Hepatic stellate cell (primary cell): ENCODE measurements at regions not wholly inside any gene's neighbourhood (a gene's known extent, or its start where the extent isn't known, plus 50 kb on each side); places are given as distances from the start of the nearest gene placed in this dataset.

Source experiments
- DNase-seq: peaks from one replicate; pipeline ENCODE4 v3.0.0; 2011; ENCODE audit warnings: low spot score

DNA sequence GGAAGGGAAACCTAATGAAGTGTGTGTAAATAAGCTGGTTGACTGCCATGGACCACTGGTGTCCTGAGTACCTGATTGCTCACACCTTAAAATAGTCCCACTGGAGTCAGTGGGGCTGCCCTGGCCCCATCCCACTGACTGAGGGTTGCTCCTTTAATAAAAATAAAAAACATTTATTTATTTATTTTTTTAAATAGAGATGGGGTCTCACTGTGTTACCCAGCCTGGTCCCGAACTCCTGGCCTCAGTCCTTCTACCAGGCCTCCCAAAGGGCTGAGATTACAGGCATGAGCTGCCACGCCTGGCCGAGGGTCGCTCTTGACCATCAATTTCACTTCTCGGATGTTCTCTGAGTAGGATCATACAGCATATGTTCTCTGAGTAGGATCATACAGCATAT, 394.2 kb upstream of the IRX2 start:
- no peak for DNase-seq

- DNase-seq: no peak
Observed at GRCh38 chr5:3143382-3143781, 391.9 kb upstream of the IRX2 start.

- DNase-seq: no peak
Observed at GRCh38 chr5:3142261-3143027, 391.0 kb upstream of the IRX2 start.

GRCh38 chr5:3140117-3140516, 388.6 kb upstream of the IRX2 start:
- no peak for DNase-seq

- no peak for DNase-seq
Observed at GRCh38 chr5:3139499-3139931, 388.0 kb upstream of the IRX2 start.

- DNase-seq: no peak
Observed at GRCh38 chr5:3131161-3131560, 379.7 kb upstream of the IRX2 start.

- no peak for DNase-seq
Observed at GRCh38 chr5:3129252-3129651, 377.8 kb upstream of the IRX2 start.

DNA sequence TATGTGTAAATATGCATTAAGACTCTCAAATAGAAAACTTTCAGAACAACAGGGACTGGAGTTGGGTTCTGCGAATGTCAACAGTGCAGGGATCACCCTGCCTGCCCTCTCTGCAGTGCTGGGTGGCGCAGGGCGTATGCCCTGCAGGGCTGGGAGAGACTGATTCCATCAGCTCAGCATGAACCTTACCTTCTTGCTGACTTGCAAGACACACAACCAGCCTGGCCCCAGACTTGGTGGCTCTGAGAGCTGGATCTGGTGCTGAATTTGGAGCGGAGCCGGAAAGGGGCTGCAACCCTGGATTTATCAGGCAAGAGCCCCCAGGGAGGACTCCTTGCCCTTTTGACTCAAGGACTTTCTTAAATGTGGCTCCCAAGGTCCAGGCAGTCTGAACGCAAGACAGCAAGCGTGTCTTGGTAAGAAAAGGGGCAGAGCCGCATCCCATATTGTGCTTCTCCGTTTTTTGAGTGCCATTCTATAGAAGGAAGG, 376.0 kb upstream of the IRX2 start:
- DNase-seq: no peak

DNA sequence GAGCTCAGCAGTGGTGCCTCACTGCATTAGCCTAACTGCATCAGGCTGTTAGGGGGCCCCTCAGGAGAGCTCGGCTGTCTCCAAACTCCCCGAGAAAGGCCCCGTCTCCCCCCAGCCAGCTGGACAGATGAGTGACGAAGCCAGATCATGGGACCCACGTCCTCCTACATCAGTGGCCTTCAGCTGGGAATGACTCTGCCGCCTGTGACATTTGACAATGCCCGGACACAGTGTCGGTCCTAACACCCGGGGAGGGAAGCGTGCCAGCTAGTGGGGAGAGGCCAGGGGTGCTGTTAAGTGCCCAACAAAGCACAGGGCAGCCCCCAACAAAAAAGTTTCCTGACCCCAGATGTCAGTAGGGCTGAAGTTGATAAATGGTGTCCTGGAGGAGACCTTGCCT, 375.2 kb upstream of the IRX2 start:
- no peak for DNase-seq

DNA sequence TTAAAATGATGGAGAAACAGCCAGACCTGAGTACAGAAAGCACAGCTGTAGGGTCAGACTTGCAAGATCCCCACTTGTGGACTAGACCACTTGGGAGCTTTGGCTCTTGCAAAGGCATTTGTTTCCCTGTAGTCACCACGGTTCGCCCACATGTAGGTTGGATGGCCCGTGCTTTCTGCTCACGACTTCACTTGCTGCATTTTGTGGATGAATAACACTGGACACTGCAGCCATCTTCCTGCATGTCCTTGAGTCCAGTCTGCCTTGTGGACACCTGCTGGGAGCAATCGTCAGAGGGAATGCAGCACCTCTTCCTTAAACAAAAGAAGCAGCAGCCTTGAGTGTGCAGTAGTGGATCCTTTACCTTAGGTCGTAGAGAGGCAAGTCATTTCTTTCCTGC, 372.9 kb upstream of the IRX2 start:
- no peak for DNase-seq

DNA sequence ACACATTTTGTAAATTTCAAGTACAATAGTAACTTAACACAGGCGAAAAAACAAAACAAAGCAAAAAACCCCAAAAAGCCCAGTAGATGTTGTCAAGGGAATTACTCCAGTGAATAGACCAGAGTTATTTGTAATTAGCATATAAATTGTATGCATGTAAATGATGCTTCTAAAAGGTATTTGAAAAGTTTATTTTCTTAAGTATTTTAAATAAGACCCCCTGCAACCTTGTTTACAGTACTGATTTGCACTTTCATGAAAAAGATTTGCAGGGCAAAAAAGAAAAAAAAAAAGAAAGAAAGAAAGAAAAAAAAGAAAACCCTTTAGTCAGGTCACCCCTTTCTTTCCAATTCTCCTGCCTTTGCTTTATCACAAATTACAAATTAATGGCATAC, 372.3 kb upstream of the IRX2 start:
- no peak for DNase-seq

DNA sequence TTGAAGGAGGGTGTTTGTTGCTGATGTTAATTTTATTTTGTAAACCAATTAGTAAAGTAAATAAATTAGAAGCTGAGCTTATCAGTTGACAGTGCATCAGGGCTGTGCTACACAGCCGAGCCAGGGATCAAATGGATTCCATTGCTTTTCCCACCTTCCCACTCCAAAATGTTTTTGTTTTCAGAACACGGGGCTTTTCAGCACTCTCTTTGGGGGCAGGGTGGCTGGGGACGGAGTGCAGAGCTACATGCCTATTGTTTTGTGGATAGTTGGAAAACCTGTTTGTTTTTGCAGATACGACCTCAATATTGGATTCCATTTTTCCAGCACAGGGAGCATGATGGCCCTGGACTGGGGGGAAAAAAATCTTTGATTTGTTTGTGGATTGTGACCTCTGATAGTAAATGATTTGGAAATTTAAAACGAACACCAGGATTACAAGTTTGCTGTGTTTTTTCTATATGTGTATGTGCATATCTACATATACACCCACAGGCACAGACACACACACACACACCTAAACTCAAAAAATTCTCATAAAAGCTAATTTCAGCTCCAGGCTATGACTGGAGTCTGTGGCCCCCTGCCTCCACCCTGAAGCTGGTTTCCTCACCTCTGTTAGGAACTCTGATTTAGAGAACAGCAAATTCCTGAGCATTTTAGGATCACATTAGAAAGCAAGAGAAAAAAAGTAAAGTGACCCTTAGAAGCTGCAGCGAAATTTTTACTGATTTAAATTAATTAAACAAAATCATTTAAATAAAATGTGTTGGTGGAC, 371.7 kb upstream of the IRX2 start:
- DNase-seq: no peak

- DNase-seq: no peak
Observed at GRCh38 chr5:3122216-3122615, 370.7 kb upstream of the IRX2 start.

DNA sequence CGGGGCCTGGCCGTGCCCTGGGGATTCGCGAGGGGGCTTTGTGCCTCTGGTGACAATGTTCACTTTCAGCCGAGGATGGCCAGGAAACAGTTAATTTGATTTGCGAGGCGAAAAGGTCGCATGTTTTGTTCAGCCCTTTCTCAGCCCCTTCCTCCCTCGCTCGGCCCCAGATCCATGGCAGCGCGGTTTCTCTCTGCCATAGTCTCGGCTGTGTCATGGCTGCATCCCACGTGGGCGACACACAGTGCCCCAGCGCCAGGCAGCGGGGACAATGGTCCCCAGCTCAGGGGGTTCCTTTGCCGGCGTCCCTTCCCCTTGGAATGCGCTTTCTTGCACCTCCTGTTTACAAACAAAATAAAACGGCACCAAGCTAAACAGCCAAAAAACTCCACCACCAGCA, 370.3 kb upstream of the IRX2 start:
- no peak for DNase-seq

GRCh38 chr5:3120028-3120427, 368.6 kb upstream of the IRX2 start:
- no peak for DNase-seq

DNA sequence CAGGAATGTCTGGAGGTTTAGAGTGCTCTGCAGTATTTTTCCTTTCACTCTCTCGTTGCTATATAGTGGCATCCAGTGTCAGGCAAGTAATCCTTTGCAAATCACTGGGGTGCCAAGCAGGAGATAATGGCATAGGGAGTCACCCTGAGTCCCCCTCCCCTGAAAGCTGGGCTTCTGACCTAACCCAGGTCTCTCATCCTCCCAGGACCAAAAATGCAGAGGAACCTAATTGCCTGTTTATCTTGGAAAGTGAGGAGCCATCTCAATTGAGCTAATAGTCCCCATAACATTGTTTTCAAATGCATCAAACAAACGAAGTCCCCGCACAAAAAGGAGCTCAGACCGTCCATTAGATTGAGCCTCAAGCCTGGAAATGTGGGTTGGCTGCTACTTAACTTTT, 368.0 kb upstream of the IRX2 start:
- DNase-seq: no peak

DNA sequence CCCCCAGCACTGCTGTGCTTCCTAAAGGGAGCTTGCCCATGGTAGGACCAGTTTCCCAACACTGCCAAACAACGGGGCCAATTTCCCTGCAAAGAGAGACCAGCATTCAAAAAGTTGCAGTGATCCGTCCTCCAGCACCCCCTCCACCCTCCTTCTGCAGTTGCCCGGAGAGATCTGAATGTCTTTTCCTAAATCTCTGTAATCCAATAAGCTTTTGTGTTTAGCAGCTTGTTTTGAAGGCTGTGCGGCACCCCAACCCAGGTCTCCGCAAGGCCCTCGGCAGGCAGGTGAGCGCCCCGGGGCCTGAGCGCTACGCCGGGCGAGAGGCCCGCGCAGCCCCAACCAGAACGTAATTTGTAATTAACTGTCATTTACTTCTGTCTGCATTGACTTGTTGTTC, 366.9 kb upstream of the IRX2 start:
- DNase-seq: no peak

- DNase-seq: no peak
Observed at GRCh38 chr5:3116366-3116765, 364.9 kb upstream of the IRX2 start.

- no peak for DNase-seq
Observed at GRCh38 chr5:3114467-3114866, 363.0 kb upstream of the IRX2 start.

DNA sequence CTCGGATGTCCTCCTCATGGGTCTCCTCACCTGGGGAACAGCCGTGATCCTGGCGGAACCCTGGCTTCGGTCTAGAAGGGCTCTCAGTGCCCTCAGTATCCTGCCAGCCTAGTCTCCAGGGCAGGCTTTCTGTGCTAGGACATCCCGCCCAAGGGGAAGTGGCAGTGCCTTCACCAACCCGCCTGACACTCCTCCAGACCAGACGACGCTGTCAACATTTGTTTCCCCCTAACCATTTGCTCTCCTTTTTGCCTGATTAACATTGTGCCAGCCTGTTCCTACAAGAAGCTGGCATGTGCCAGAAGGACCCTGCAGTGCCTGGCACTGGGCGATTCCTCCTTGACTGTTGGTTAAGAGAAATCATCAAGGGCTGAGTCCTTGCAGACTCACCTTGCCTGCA, 358.9 kb upstream of the IRX2 start:
- DNase-seq: no peak

DNA sequence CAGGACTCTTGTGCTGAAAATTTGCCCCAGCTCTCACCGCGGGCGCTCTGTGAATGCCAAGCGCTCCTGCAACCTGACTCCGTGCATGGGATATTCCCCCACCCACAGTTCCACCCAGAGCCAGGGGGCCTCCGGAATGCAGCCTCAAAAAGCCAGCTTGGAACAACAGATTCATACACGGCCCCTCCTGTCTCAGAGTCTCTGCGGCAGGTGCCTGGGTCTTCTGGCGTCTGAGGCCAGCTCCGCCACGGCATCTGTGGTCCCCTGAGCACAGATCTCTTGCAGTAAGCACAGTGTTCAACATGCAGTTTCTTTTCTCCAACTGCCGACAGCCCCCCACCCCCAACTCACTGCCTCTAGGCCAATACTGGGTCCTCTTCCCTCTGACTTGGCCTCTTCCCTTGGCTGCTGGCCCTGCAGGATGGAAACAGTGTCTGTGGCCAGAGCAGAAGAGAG, 355.7 kb upstream of the IRX2 start:
- no peak for DNase-seq

- no peak for DNase-seq
Observed at GRCh38 chr5:3105581-3105980, 354.1 kb upstream of the IRX2 start.

DNA sequence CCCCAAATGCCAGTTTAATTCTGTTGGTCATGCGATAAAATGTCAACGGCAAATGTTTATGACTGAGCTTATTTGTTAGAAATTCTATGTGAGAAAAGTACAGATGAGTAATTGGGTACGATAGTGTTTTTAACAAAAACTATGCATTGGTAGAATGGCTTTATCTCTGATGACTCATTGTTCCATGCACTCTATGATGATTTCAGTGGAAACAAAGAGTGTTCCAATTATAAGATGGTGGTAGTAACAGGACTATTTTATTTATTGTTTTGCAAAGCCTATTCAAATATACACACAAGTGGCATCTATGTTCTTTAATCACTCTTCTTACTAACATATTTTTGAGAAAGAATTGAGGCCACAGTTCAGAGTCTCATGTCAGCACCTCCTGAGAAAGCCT, 353.7 kb upstream of the IRX2 start:
- no peak for DNase-seq
